ENCODE measurements at regions not wholly inside any gene's neighbourhood (a gene's known extent, or its start where the extent isn't known, plus 50 kb on each side); places are given as distances from the start of the nearest gene placed in this dataset.

DNA sequence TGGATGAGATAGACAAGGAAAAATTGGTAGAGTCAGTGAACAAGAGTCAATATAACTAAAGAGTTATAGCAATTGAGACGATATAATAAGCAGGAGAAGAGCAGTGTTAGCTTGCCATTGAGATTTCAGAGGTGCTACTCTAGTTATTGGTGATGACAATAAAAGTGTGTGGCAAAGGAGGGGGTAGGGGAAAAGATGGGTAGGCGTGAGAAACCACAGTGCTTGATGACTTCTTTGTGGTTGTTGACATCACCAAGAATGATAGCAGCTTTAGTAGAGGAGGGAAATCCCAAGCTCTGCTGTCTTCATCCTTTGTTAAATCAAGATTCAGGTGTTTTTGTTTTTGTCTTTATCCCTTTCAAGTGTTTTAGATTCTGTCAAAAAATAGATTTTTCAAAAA is 179.9 kb upstream of the PPP3CA start (continued):
- TF ChIP-seq, protein P1, sequence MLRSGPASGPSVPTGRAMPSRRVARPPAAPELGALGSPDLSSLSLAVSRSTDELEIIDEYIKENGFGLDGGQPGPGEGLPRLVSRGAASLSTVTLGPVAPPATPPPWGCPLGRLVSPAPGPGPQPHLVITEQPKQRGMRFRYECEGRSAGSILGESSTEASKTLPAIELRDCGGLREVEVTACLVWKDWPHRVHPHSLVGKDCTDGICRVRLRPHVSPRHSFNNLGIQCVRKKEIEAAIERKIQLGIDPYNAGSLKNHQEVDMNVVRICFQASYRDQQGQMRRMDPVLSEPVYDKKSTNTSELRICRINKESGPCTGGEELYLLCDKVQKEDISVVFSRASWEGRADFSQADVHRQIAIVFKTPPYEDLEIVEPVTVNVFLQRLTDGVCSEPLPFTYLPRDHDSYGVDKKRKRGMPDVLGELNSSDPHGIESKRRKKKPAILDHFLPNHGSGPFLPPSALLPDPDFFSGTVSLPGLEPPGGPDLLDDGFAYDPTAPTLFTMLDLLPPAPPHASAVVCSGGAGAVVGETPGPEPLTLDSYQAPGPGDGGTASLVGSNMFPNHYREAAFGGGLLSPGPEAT (IDR thresholded peaks at IDR 0.05; ENCODE audit: low read depth) = peak; percentile 79
- peak; percentile 62; the same call in 1 of the 2 replicates for TF ChIP-seq NFIC (IDR thresholded peaks at IDR 0.05; ENCODE audit: low read depth, low read length)
- no peak for TF ChIP-seq RFX5 (IDR thresholded peaks at IDR 0.05; ENCODE audit: low read depth, low read length)
- TF ChIP-seq CHD1 (IDR thresholded peaks at IDR 0.05; ENCODE audit: low read depth, low read length) = no peak
- no peak for TF ChIP-seq CHD4 (IDR thresholded peaks at IDR 0.05)
- TF ChIP-seq, protein P2, sequence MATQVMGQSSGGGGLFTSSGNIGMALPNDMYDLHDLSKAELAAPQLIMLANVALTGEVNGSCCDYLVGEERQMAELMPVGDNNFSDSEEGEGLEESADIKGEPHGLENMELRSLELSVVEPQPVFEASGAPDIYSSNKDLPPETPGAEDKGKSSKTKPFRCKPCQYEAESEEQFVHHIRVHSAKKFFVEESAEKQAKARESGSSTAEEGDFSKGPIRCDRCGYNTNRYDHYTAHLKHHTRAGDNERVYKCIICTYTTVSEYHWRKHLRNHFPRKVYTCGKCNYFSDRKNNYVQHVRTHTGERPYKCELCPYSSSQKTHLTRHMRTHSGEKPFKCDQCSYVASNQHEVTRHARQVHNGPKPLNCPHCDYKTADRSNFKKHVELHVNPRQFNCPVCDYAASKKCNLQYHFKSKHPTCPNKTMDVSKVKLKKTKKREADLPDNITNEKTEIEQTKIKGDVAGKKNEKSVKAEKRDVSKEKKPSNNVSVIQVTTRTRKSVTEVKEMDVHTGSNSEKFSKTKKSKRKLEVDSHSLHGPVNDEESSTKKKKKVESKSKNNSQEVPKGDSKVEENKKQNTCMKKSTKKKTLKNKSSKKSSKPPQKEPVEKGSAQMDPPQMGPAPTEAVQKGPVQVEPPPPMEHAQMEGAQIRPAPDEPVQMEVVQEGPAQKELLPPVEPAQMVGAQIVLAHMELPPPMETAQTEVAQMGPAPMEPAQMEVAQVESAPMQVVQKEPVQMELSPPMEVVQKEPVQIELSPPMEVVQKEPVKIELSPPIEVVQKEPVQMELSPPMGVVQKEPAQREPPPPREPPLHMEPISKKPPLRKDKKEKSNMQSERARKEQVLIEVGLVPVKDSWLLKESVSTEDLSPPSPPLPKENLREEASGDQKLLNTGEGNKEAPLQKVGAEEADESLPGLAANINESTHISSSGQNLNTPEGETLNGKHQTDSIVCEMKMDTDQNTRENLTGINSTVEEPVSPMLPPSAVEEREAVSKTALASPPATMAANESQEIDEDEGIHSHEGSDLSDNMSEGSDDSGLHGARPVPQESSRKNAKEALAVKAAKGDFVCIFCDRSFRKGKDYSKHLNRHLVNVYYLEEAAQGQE (IDR thresholded peaks at IDR 0.05; ENCODE audit: low read depth, low read length) = no peak
- no peak for TF ChIP-seq NFYA (IDR thresholded peaks at IDR 0.05; ENCODE audit: borderline replicate concordance, low read depth, low read length)
- TF ChIP-seq TCF3 (IDR thresholded peaks at IDR 0.05; ENCODE audit: borderline replicate concordance, insufficient read depth, low read depth, low read length) = no peak
- TF ChIP-seq CBX3 (IDR thresholded peaks at IDR 0.05; ENCODE audit: borderline replicate concordance, low read depth) = no peak
- TF ChIP-seq SMAD5 (IDR thresholded peaks at IDR 0.05; ENCODE audit: low read depth) = no peak
- TF ChIP-seq, protein P3, sequence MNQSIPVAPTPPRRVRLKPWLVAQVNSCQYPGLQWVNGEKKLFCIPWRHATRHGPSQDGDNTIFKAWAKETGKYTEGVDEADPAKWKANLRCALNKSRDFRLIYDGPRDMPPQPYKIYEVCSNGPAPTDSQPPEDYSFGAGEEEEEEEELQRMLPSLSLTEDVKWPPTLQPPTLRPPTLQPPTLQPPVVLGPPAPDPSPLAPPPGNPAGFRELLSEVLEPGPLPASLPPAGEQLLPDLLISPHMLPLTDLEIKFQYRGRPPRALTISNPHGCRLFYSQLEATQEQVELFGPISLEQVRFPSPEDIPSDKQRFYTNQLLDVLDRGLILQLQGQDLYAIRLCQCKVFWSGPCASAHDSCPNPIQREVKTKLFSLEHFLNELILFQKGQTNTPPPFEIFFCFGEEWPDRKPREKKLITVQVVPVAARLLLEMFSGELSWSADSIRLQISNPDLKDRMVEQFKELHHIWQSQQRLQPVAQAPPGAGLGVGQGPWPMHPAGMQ (IDR thresholded peaks at IDR 0.05; ENCODE audit: borderline replicate concordance) = no peak
- TF ChIP-seq, protein P4, sequence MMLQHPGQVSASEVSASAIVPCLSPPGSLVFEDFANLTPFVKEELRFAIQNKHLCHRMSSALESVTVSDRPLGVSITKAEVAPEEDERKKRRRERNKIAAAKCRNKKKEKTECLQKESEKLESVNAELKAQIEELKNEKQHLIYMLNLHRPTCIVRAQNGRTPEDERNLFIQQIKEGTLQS (IDR thresholded peaks at IDR 0.05; ENCODE audit: borderline replicate concordance, extremely low read depth, low read depth, low read length) = no peak
- TF ChIP-seq POLR2AphosphoS5 (IDR thresholded peaks at IDR 0.05; ENCODE audit: low read length) = no peak
- TF ChIP-seq SRF (IDR thresholded peaks at IDR 0.05; ENCODE audit: low read depth in 2 of 2, low read length in 2 of 2) = no peak
- TF ChIP-seq NBN (IDR thresholded peaks at IDR 0.05) = peak; percentile 93
- no peak for TF ChIP-seq SMAD1 (IDR thresholded peaks at IDR 0.05; ENCODE audit: low read depth, partially characterized antibody)
- TF ChIP-seq BRCA1 (IDR thresholded peaks at IDR 0.05; ENCODE audit: low read depth, low read length) = no peak
- TF ChIP-seq ZBED1 (IDR thresholded peaks at IDR 0.05; ENCODE audit: borderline replicate concordance) = 0 out of 2 replicates have a peak, but pooled peaks have one; percentile 27
- TF ChIP-seq RELA (IDR thresholded peaks at IDR 0.05; ENCODE audit: borderline replicate concordance, partially characterized antibody) = no peak
- TF ChIP-seq FOXK2 (IDR thresholded peaks at IDR 0.05) = peak; percentile 39; the same call in 1 of the 2 replicates
- no peak for TF ChIP-seq HDAC2 (IDR thresholded peaks at IDR 0.05)
- TF ChIP-seq, protein P5, sequence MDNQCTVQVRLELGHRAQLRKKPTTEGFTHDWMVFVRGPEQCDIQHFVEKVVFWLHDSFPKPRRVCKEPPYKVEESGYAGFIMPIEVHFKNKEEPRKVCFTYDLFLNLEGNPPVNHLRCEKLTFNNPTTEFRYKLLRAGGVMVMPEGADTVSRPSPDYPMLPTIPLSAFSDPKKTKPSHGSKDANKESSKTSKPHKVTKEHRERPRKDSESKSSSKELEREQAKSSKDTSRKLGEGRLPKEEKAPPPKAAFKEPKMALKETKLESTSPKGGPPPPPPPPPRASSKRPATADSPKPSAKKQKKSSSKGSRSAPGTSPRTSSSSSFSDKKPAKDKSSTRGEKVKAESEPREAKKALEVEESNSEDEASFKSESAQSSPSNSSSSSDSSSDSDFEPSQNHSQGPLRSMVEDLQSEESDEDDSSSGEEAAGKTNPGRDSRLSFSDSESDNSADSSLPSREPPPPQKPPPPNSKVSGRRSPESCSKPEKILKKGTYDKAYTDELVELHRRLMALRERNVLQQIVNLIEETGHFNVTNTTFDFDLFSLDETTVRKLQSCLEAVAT (IDR thresholded peaks at IDR 0.05) = peak; percentile 91
- TF ChIP-seq SREBF1 (IDR thresholded peaks at IDR 0.05; ENCODE audit: low read length) = no peak
- TF ChIP-seq LARP7 (IDR thresholded peaks at IDR 0.05) = no peak
- TF ChIP-seq RUNX3 (IDR thresholded peaks at IDR 0.05; ENCODE audit: low read length) = peak; percentile 97
- TF ChIP-seq IKZF2 (IDR thresholded peaks at IDR 0.05) = peak; percentile 79 to 83; a peak in 3 of 4 replicates
- peak; percentile 76 for TF ChIP-seq CBFB (IDR thresholded peaks at IDR 0.05; ENCODE audit: low read depth)
